A549 (cell line): ENCODE measurements at regions not wholly inside any gene's neighbourhood (a gene's known extent, or its start where the extent isn't known, plus 50 kb on each side); places are given as distances from the start of the nearest gene placed in this dataset.

Experiments used
- CBX8 ChIP-seq: fragments of 200-600 bp; sonication (generic); IDR thresholded peaks from 2 replicates; pipeline ENCODE4 v1.6.1; 2016
- CHD2 ChIP-seq: fragments of 150-350 bp; IDR thresholded peaks from 2 replicates; pipeline ENCODE4 v1.6.1; 2014; ENCODE audit warnings: low read length; ENCODE audit not compliant: partially characterized antibody
- HOXA7 ChIP-seq: fragments of 250-450 bp; sonication (Bioruptor Pico); IDR thresholded peaks from 2 replicates; pipeline ENCODE4 v1.5.0; 2020; ENCODE audit warnings: mild to moderate bottlenecking, moderate library complexity
- KDM1A ChIP-seq: fragments of 200-600 bp; sonication (generic); IDR thresholded peaks from 2 replicates; pipeline ENCODE4 v1.6.1; 2016; ENCODE audit warnings: low read depth, mild to moderate bottlenecking
- PHF8 ChIP-seq: fragments of 200-600 bp; sonication (generic); IDR thresholded peaks from 2 replicates; pipeline ENCODE4 v1.6.1; 2016; ENCODE audit warnings: low read depth, mild to moderate bottlenecking, antibody characterized with exemption, moderate library complexity, borderline replicate concordance
- POLR2A ChIP-seq: IDR thresholded peaks from 2 replicates; pipeline ENCODE4 v1.6.1; 2012; ENCODE audit warnings: mild to moderate bottlenecking, low read length
- RAD21 ChIP-seq, 2 experiments: fragments of >200 bp in 1 of 2; sonication (Bioruptor Twin) in 1 of 2; formaldehyde crosslinking in 1 of 2; IDR thresholded peaks in 1 of 2; conservative IDR thresholded peaks in 1 of 2; 2 replicates in 1 of 2; 3 replicates in 1 of 2; pipeline ENCODE4 v1.6.1; 2012 to 2018; ENCODE audit warnings: inconsistent platforms in 1 of 2
- RFX5 ChIP-seq: fragments of 450-650 bp; IDR thresholded peaks from 2 replicates; pipeline ENCODE4 v1.7.1; 2014; ENCODE audit warnings: antibody characterized with exemption, mild to moderate bottlenecking, moderate library complexity
- TF ChIP-seq, protein P1 (sequence below): IDR thresholded peaks from 2 replicates; pipeline ENCODE4 v1.6.1; 2012
- TF ChIP-seq, protein P2 (sequence below): fragments of >200 bp; sonication (Bioruptor Twin); formaldehyde crosslinking; IDR thresholded peaks from 3 replicates; pipeline ENCODE4 v1.5.1; 2016

DNA sequence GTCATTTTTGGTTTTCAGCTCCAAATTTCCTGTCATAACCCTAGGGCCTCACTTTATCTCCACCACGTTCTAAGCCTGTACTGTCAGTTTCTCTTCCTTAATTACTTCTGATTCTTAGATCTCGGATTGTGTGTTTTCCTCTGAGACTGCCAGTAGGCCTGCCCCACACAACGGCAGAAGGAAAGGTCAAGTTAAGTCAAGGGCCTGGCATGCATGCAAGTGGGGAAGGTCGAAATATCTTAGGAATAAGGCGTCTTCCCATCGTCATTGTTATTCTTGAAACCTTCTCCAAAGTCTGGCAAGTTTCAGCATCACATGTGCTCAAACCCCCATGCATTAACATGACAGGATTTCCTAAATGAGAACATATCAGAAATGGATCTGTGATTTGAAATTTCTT lies 203.5 kb upstream of the TSHZ2 start:
- no peak for TF ChIP-seq RAD21 (conservative IDR thresholded peaks at IDR 0.05 in 1 of 2, IDR thresholded peaks at IDR 0.05 in 1 of 2)
- TF ChIP-seq, protein P1, sequence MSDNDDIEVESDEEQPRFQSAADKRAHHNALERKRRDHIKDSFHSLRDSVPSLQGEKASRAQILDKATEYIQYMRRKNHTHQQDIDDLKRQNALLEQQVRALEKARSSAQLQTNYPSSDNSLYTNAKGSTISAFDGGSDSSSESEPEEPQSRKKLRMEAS = no peak
- TF ChIP-seq, protein P2, sequence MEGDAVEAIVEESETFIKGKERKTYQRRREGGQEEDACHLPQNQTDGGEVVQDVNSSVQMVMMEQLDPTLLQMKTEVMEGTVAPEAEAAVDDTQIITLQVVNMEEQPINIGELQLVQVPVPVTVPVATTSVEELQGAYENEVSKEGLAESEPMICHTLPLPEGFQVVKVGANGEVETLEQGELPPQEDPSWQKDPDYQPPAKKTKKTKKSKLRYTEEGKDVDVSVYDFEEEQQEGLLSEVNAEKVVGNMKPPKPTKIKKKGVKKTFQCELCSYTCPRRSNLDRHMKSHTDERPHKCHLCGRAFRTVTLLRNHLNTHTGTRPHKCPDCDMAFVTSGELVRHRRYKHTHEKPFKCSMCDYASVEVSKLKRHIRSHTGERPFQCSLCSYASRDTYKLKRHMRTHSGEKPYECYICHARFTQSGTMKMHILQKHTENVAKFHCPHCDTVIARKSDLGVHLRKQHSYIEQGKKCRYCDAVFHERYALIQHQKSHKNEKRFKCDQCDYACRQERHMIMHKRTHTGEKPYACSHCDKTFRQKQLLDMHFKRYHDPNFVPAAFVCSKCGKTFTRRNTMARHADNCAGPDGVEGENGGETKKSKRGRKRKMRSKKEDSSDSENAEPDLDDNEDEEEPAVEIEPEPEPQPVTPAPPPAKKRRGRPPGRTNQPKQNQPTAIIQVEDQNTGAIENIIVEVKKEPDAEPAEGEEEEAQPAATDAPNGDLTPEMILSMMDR = no peak
- TF ChIP-seq PHF8 = no peak
- no peak for TF ChIP-seq HOXA7
- no peak for TF ChIP-seq CHD2
- TF ChIP-seq KDM1A = no peak
- TF ChIP-seq POLR2A = no peak
- TF ChIP-seq RFX5 = no peak
- no peak for TF ChIP-seq CBX8
